ENCODE measurements at regions not wholly inside any gene's neighbourhood (a gene's known extent, or its start where the extent isn't known, plus 50 kb on each side); places are given as distances from the start of the nearest gene placed in this dataset.
"Not testable (repeated sequence)": the region's sequence is repeated elsewhere in the genome, so short reads cannot be mapped to it uniquely, and the experiment has no call there.

GRCh38 chr7:63887031-63887430 lies 111.6 kb upstream of the ZNF722 start:
- no peak overlapping the region for H4K8ac ChIP-seq (ENCODE audit: low read length)
- H3K27ac ChIP-seq (ENCODE audit: low read length, poor library complexity, severe bottlenecking) = no peak overlapping the region
- no peaks in the 10 kb centered on the region for H3K27me3 ChIP-seq (ENCODE audit: control insufficient read depth in 1 of 2, insufficient read depth in 1 of 2, low read length in 2 of 2)
- peaks cover 70% of the 10 kb centered on the region for H3K9me3 ChIP-seq (ENCODE audit: control insufficient read depth, low read length)
- no peak overlapping the region for H3K4ac ChIP-seq (ENCODE audit: low read depth in 1 of 2, low read length in 2 of 2)
- no peaks in the 10 kb centered on the region for H3K4me1 ChIP-seq (ENCODE audit: control insufficient read depth, insufficient read depth, low read depth, low read length)
- H3K4me3 ChIP-seq (ENCODE audit: insufficient read depth in 1 of 2, low read depth in 1 of 2, low read length in 2 of 2) = no peak overlapping the region
- WGBS = 51% methylated on average over 3 of the region's 5 CpGs
- H4K91ac ChIP-seq (ENCODE audit: low read length) = no peak overlapping the region
- no peak overlapping the region for H3K4me2 ChIP-seq (ENCODE audit: low read length, poor library complexity, severe bottlenecking)
- H2BK15ac ChIP-seq (ENCODE audit: low read depth, poor library complexity, severe bottlenecking) = no peak overlapping the region
- DNase-seq = no peak
- H3K14ac ChIP-seq (ENCODE audit: low read length in 2 of 2) = no peak overlapping the region
- H3K18ac ChIP-seq (ENCODE audit: low read depth in 1 of 2, low read length in 2 of 2) = no peak overlapping the region
- H2BK5ac ChIP-seq (ENCODE audit: low read depth, low read length, poor library complexity, severe bottlenecking) = no peak overlapping the region
- H3K36me3 ChIP-seq (ENCODE audit: control insufficient read depth in 1 of 2, insufficient read depth in 2 of 2, low read depth in 1 of 2, low read length in 2 of 2) = no peaks in the 10 kb centered on the region
- H3K79me1 ChIP-seq (replicated peaks; ENCODE audit: low read length, poor library complexity, severe bottlenecking) = no peaks in the 10 kb centered on the region
- H2BK12ac ChIP-seq (ENCODE audit: low read length in 2 of 2) = no peak overlapping the region
- H3K23ac ChIP-seq (ENCODE audit: low read length in 2 of 2) = no peak overlapping the region
- H2AK5ac ChIP-seq (ENCODE audit: low read length, severe bottlenecking) = no peak overlapping the region
- H3K9ac ChIP-seq (ENCODE audit: low read length) = no peak overlapping the region
- H2AFZ ChIP-seq (ENCODE audit: low read depth, low read length) = no peak overlapping the region
- no peak overlapping the region for H2BK120ac ChIP-seq (ENCODE audit: low read depth, low read length)

GRCh38 chr7:63899691-63900393 lies 98.8 kb upstream of the ZNF722 start:
- WGBS = 81% methylated on average over 29 of the region's 29 CpGs
- Histone ChIP-seq H3K79me1 (replicated peaks; ENCODE audit: low read length, poor library complexity, severe bottlenecking) (no peaks in the 10 kb centered on the region), H4K8ac (ENCODE audit: low read length) (no peak overlapping the region), H3K4me2 (ENCODE audit: low read length, poor library complexity, severe bottlenecking) (no peak overlapping the region), H2AK5ac (ENCODE audit: low read length, severe bottlenecking) (no peak overlapping the region), H2AFZ (ENCODE audit: low read depth, low read length) (no peak overlapping the region), H3K23ac (ENCODE audit: low read length in 2 of 2) (no peak overlapping the region), H4K91ac (ENCODE audit: low read length) (no peak overlapping the region), H3K18ac (ENCODE audit: low read depth in 1 of 2, low read length in 2 of 2) (no peak overlapping the region), H3K9ac (ENCODE audit: low read length) (peak overlapping the region; percentile 68), H2BK15ac (ENCODE audit: low read depth, poor library complexity, severe bottlenecking) (no peak overlapping the region), H3K9me3 (ENCODE audit: control insufficient read depth, low read length) (peaks cover 36% of the 10 kb centered on the region), H2BK12ac (ENCODE audit: low read length in 2 of 2) (no peak overlapping the region), H2BK120ac (ENCODE audit: low read depth, low read length) (no peak overlapping the region), H3K4me1 (ENCODE audit: control insufficient read depth, insufficient read depth, low read depth, low read length) (no peaks in the 10 kb centered on the region), H3K14ac (ENCODE audit: low read length in 2 of 2) (no peak overlapping the region), H3K27ac (ENCODE audit: low read length, poor library complexity, severe bottlenecking) (no peak overlapping the region), H3K27me3 (ENCODE audit: control insufficient read depth in 1 of 2, insufficient read depth in 1 of 2, low read length in 2 of 2) (no peaks in the 10 kb centered on the region), H3K36me3 (ENCODE audit: control insufficient read depth in 1 of 2, insufficient read depth in 2 of 2, low read depth in 1 of 2, low read length in 2 of 2) (peaks cover 0 to 3% of the 10 kb centered on the region in 2 experiments), H3K4ac (ENCODE audit: low read depth in 1 of 2, low read length in 2 of 2) (no peak overlapping the region), H3K4me3 (ENCODE audit: insufficient read depth in 1 of 2, low read depth in 1 of 2, low read length in 2 of 2) (peak overlapping the region in 1 of 2 experiments; percentile 68), H2BK5ac (ENCODE audit: low read depth, low read length, poor library complexity, severe bottlenecking) (no peak overlapping the region)
- no peak for DNase-seq

- H3K4me1 ChIP-seq (ENCODE audit: control insufficient read depth, insufficient read depth, low read depth, low read length) = no peaks in the 10 kb centered on the region
- H2AFZ ChIP-seq (ENCODE audit: low read depth, low read length) = no peak overlapping the region
- H2BK15ac ChIP-seq (ENCODE audit: low read depth, poor library complexity, severe bottlenecking) = no peak overlapping the region
- no peak overlapping the region for H4K8ac ChIP-seq (ENCODE audit: low read length)
- no peak overlapping the region for H3K27ac ChIP-seq (ENCODE audit: low read length, poor library complexity, severe bottlenecking)
- no peak overlapping the region for H2BK5ac ChIP-seq (ENCODE audit: low read depth, low read length, poor library complexity, severe bottlenecking)
- DNase-seq = no peak
- no peaks in the 10 kb centered on the region for H3K27me3 ChIP-seq (ENCODE audit: control insufficient read depth in 1 of 2, insufficient read depth in 1 of 2, low read length in 2 of 2)
- peaks cover 0 to 3% of the 10 kb centered on the region in 2 experiments for H3K36me3 ChIP-seq (ENCODE audit: control insufficient read depth in 1 of 2, insufficient read depth in 2 of 2, low read depth in 1 of 2, low read length in 2 of 2)
- no peak overlapping the region for H2BK120ac ChIP-seq (ENCODE audit: low read depth, low read length)
- H3K4me3 ChIP-seq (ENCODE audit: insufficient read depth in 1 of 2, low read depth in 1 of 2, low read length in 2 of 2) = peak overlapping the region in 1 of 2 experiments; percentile 68
- no peak overlapping the region for H2AK5ac ChIP-seq (ENCODE audit: low read length, severe bottlenecking)
- no peak overlapping the region for H4K91ac ChIP-seq (ENCODE audit: low read length)
- H3K4ac ChIP-seq (ENCODE audit: low read depth in 1 of 2, low read length in 2 of 2) = no peak overlapping the region
- no peak overlapping the region for H3K18ac ChIP-seq (ENCODE audit: low read depth in 1 of 2, low read length in 2 of 2)
- H3K9me3 ChIP-seq (ENCODE audit: control insufficient read depth, low read length) = peaks cover 41% of the 10 kb centered on the region
- no peak overlapping the region for H2BK12ac ChIP-seq (ENCODE audit: low read length in 2 of 2)
- H3K9ac ChIP-seq (ENCODE audit: low read length) = peak overlapping the region; percentile 68
- WGBS = 92% methylated on average over 44 of the region's 44 CpGs
- H3K4me2 ChIP-seq (ENCODE audit: low read length, poor library complexity, severe bottlenecking) = no peak overlapping the region
- H3K14ac ChIP-seq (ENCODE audit: low read length in 2 of 2) = no peak overlapping the region
- H3K23ac ChIP-seq (ENCODE audit: low read length in 2 of 2) = no peak overlapping the region
- H3K79me1 ChIP-seq (replicated peaks; ENCODE audit: low read length, poor library complexity, severe bottlenecking) = no peaks in the 10 kb centered on the region
These were observed 98.0 kb upstream of the ZNF722 start for GRCh38 chr7:63900394-63901203.

GRCh38 chr7:63901204-63901506 lies 97.5 kb upstream of the ZNF722 start:
- not testable (repeated sequence) for H3K36me3 ChIP-seq (ENCODE audit: control insufficient read depth in 1 of 2, insufficient read depth in 2 of 2, low read depth in 1 of 2, low read length in 2 of 2); H4K8ac ChIP-seq (ENCODE audit: low read length); H3K14ac ChIP-seq (ENCODE audit: low read length in 2 of 2); H3K4me1 ChIP-seq (ENCODE audit: control insufficient read depth, insufficient read depth, low read depth, low read length); H2AK5ac ChIP-seq (ENCODE audit: low read length, severe bottlenecking); H2AFZ ChIP-seq (ENCODE audit: low read depth, low read length); H3K23ac ChIP-seq (ENCODE audit: low read length in 2 of 2); DNase-seq; H3K18ac ChIP-seq (ENCODE audit: low read depth in 1 of 2, low read length in 2 of 2); H3K4ac ChIP-seq (ENCODE audit: low read depth in 1 of 2, low read length in 2 of 2); H3K27me3 ChIP-seq (ENCODE audit: control insufficient read depth in 1 of 2, insufficient read depth in 1 of 2, low read length in 2 of 2); H3K79me1 ChIP-seq (replicated peaks; ENCODE audit: low read length, poor library complexity, severe bottlenecking); H2BK120ac ChIP-seq (ENCODE audit: low read depth, low read length); H4K91ac ChIP-seq (ENCODE audit: low read length); H2BK12ac ChIP-seq (ENCODE audit: low read length in 2 of 2); H3K4me2 ChIP-seq (ENCODE audit: low read length, poor library complexity, severe bottlenecking); H3K27ac ChIP-seq (ENCODE audit: low read length, poor library complexity, severe bottlenecking); H2BK15ac ChIP-seq (ENCODE audit: low read depth, poor library complexity, severe bottlenecking); H2BK5ac ChIP-seq (ENCODE audit: low read depth, low read length, poor library complexity, severe bottlenecking)
- Histone ChIP-seq H3K9me3 (ENCODE audit: control insufficient read depth, low read length) (peaks cover 45% of the 10 kb centered on the region), H3K4me3 (ENCODE audit: insufficient read depth in 1 of 2, low read depth in 1 of 2, low read length in 2 of 2) (peak overlapping the region in 1 of 2 experiments; percentile 68), H3K9ac (ENCODE audit: low read length) (peak overlapping the region; percentile 53)
- WGBS = 90% methylated on average over 16 of the region's 16 CpGs

Measured in mesenchymal stem cell (in vitro differentiated cells and primary cell).